Endothelial cell (in vitro differentiated cells): ENCODE measurements at regions not wholly inside any gene's neighbourhood (a gene's known extent, or its start where the extent isn't known, plus 50 kb on each side); places are given as distances from the start of the nearest gene placed in this dataset.

ENCODE experiments used
- DNase-seq: peaks from one replicate; pipeline ENCODE4 v3.0.0; 2021; ENCODE audit warnings: low spot score
- H3K27ac Mint-ChIP-seq: one replicate; pipeline ENCODE4 v1.8.0; 2021; ENCODE audit warnings: mixed read lengths, inconsistent platforms; ENCODE audit not compliant: unreplicated experiment
- H3K27me3 Mint-ChIP-seq: one replicate; pipeline ENCODE4 v1.8.0; 2021; ENCODE audit warnings: mild to moderate bottlenecking, moderate library complexity, mixed read lengths, inconsistent platforms; ENCODE audit not compliant: unreplicated experiment
- H3K36me3 Mint-ChIP-seq: one replicate; pipeline ENCODE4 v1.8.0; 2021; ENCODE audit warnings: mild to moderate bottlenecking, low read depth, mixed read lengths, inconsistent platforms; ENCODE audit not compliant: unreplicated experiment
- H3K4me1 Mint-ChIP-seq: one replicate; pipeline ENCODE4 v1.8.0; 2021; ENCODE audit warnings: mild to moderate bottlenecking, mixed read lengths, inconsistent platforms; ENCODE audit not compliant: unreplicated experiment
- H3K4me3 Mint-ChIP-seq: one replicate; pipeline ENCODE4 v1.8.0; 2021; ENCODE audit warnings: mild to moderate bottlenecking, mixed read lengths, inconsistent platforms; ENCODE audit not compliant: unreplicated experiment
- H3K9me3 Mint-ChIP-seq: one replicate; pipeline ENCODE4 v1.8.0; 2021; ENCODE audit warnings: mixed read lengths, inconsistent platforms; ENCODE audit not compliant: unreplicated experiment
- CTCF ChIP-seq: fragments of 200-600 bp; sonication (generic); IDR thresholded peaks from one replicate; pipeline ENCODE4 v1.5.0; 2021; ENCODE audit warnings: antibody characterized with exemption; ENCODE audit not compliant: unreplicated experiment

GRCh38 chr3:25957026-25957425, 167.1 kb downstream of the OXSM start:
- H3K4me3 Mint-ChIP-seq, result no peak overlapping the region
- no peak for DNase-seq
- no peak overlapping the region for H3K27ac Mint-ChIP-seq
- no peaks in the 10 kb centered on the region for H3K36me3 Mint-ChIP-seq
- no peak for TF ChIP-seq CTCF
- no peaks in the 10 kb centered on the region for H3K27me3 Mint-ChIP-seq
- H3K4me1 Mint-ChIP-seq, result no peaks in the 10 kb centered on the region
- H3K9me3 Mint-ChIP-seq, result no peaks in the 10 kb centered on the region

GRCh38 chr3:25960776-25961175, 170.9 kb downstream of the OXSM start:
- TF ChIP-seq CTCF, result no peak
- no peak overlapping the region for H3K27ac Mint-ChIP-seq
- H3K4me1 Mint-ChIP-seq, result no peaks in the 10 kb centered on the region
- H3K9me3 Mint-ChIP-seq, result no peaks in the 10 kb centered on the region
- H3K27me3 Mint-ChIP-seq, result no peaks in the 10 kb centered on the region
- no peak for DNase-seq
- H3K36me3 Mint-ChIP-seq, result no peaks in the 10 kb centered on the region
- H3K4me3 Mint-ChIP-seq, result no peak overlapping the region

GRCh38 chr3:25962255-25962654, 172.4 kb downstream of the OXSM start:
- no peak for DNase-seq
- no peaks in the 10 kb centered on the region for H3K36me3 Mint-ChIP-seq
- no peaks in the 10 kb centered on the region for H3K4me1 Mint-ChIP-seq
- H3K27me3 Mint-ChIP-seq, result no peaks in the 10 kb centered on the region
- no peak overlapping the region for H3K4me3 Mint-ChIP-seq
- TF ChIP-seq CTCF, result no peak
- H3K27ac Mint-ChIP-seq, result no peak overlapping the region
- no peaks in the 10 kb centered on the region for H3K9me3 Mint-ChIP-seq

DNA sequence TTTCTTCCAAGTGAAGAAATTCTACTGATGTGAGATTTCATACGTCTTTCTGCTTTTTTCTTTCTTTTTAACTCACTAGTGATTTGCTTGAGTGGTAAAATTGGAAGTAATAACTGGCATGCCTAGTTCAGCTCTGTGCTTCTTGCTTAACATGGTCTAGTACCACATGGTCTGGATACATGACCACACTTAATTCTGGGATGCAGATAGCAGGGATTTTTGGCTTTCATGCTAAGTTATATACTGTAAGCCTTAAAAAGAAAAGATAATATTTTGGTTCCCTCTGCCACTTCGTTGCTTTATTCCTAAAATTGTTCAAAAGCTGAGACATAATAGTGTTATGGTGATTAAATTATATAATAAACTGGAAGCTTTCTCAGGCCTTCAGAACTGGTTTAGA, 174.3 kb downstream of the OXSM start:
- Mint-ChIP-seq H3K27me3 (no peaks in the 10 kb centered on the region), H3K4me1 (no peaks in the 10 kb centered on the region), H3K9me3 (no peaks in the 10 kb centered on the region), H3K36me3 (no peaks in the 10 kb centered on the region), H3K4me3 (no peak overlapping the region), H3K27ac (no peak overlapping the region)
- TF ChIP-seq CTCF, result no peak
- no peak for DNase-seq

GRCh38 chr3:25967385-25967784, 177.5 kb downstream of the OXSM start:
- Mint-ChIP-seq H3K9me3 (no peaks in the 10 kb centered on the region), H3K4me1 (no peaks in the 10 kb centered on the region), H3K27ac (no peak overlapping the region), H3K27me3 (no peaks in the 10 kb centered on the region), H3K36me3 (no peaks in the 10 kb centered on the region), H3K4me3 (no peak overlapping the region)
- no peak for DNase-seq
- TF ChIP-seq CTCF, result no peak
